ENCODE measurements at regions not wholly inside any gene's neighbourhood (a gene's known extent, or its start where the extent isn't known, plus 50 kb on each side); places are given as distances from the start of the nearest gene placed in this dataset.

DNA sequence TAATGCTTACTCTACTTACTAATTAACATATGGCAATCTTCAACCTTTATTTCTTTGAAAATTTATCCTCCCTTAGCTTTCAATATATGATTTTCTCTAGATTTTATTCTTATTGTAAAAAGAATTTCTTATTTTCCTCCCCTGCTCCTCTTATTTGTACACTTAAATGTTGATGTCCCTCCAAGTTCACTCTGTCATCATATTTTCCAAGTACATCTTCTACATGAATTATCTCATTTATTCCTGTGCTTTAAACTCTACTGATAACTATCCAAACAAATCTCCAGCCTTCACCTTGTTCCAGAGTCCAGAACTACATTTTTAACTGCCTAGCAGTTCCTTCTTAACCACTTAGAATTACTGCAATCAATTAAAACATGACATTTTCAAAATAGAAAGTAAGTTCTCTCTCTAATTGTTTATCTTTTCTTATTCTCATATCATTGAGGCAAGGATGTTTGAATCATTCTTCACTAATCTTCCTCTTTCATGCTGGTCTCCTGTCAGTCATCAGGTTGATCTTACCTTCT, 261.6 kb upstream of the FAR2 start:
- DNase-seq = no peak

DNA sequence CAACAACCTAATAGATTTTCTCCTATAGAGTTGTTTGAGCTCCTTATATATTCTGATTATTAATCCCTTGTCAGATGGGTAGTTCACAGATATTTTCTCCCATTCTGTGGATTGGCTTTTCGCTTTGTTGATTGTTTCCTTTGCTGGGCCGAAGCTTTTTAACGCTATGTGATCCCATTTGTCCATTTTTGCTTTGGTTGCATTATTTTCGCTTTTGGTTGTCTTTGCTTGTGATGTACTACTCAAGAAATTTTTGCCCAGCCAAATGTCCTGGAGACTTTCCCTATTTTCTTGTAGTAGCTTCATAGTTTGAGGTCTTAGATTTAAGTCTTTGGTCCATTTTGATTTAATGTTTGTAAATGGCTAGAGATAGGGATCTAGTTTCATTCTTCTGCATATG, 258.4 kb upstream of the FAR2 start:
- no peak for DNase-seq

DNA sequence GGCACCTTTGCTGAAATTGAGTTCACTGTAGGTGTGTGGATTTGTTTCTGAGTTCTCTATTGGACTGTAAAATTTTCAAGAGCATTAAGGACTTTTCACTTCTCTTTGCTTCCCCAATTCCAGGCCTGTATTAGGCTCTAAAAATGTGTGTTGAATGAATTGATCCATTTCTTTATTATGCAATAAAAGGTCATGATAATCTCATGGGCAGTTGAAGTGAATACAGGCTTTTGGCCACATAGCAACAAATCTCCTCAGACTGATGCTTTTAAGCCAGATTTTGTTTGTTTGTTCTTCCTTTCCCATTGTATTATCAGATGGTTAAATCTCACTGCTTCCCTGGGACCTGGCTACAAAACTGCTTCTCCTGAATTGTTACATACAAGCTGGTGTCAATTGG, 258.0 kb upstream of the FAR2 start:
- no peak for DNase-seq

DNA sequence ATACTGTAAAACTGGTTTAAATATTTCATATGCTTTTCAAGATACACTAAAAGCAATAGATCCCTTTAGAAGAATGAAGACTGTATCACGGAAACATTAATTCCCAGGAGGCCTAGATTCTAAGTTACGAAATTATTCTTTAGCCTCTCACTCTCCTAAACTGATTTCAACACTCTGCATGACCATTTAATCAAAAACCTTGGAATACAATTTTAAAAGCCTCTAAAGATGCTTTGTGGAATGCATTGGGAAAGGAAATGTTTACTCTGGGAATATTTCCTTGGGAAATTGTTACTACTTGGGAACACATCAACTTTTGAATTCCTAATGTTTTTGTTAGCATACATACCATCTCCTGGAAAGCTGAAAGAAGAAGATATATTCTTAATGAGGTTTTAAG, 255.7 kb upstream of the FAR2 start:
- no peak for DNase-seq

DNA sequence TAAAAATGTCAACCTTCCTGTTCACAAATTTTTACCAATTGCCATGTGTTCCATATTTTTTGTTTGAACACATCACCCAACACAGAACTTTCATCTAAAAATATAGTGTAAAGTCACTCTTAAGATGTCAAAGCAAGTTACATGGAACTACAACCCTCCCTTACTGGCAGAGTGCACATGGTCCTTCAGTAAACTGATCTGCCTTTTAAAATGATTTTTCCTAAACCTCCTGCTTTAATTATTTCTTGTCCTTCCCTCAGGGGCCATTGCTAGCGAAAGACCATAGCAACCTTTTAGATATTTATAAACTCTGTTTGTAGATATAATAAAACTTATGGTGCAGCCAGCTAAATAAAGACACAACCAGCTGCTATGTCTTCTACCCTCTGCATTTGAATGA, 255.2 kb upstream of the FAR2 start:
- no peak for DNase-seq

DNA sequence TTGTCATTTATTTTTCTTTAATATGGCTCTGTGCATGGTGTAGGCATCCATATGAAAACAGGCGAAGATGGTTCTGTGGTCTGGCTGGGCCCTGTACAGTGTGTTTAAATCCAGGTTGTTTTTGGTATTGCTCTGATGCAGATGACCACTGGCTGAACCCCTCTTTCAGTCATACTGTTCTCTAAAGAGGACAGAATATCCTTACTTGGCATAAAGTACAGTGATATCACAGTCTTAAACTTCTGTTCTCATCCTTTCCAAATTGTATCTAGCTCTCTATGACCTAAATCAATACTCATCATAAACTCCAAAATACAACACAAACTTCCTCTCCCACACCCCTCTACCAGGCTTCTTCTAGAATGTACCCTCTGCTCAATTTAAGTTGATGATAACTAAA, 252.7 kb upstream of the FAR2 start:
- DNase-seq = no peak

DNA sequence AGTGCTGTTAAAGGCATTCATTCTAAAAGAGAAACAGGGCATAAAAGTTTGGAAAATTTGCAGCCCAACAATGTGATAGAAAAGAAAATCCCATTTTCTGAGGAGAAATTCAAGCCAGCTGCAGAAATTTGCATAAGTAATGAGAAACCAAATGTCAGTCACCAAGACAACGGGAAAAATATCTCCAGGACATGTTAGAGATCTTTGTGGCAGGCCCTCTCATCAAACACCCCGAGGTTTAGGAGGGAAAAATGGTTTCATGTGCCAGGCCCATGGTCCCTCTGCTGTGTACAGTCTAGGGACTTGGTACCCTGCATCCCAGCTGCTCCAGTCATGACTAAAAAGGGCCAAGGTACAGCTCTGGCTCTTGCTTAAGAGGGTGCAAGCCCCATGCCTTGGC, 251.0 kb upstream of the FAR2 start:
- no peak for DNase-seq

DNA sequence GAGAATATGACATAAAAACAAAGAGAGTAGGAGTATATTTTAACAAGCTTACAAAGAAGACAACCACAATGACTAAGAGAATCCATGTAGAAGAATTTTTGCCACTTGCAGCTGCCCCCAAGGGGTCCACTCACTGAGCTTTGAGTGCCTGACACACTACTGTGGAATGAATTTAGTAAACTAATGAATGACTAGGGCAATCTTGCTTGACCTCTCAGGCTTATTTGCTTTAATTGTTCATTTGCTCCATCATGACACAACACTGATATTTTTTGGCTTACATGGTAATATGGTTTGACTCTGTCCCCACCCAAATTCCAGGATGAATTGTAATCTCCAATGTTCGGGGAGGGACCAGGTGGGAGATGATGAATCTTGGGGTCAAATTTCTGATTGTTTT, 249.1 kb upstream of the FAR2 start:
- DNase-seq = no peak

DNA sequence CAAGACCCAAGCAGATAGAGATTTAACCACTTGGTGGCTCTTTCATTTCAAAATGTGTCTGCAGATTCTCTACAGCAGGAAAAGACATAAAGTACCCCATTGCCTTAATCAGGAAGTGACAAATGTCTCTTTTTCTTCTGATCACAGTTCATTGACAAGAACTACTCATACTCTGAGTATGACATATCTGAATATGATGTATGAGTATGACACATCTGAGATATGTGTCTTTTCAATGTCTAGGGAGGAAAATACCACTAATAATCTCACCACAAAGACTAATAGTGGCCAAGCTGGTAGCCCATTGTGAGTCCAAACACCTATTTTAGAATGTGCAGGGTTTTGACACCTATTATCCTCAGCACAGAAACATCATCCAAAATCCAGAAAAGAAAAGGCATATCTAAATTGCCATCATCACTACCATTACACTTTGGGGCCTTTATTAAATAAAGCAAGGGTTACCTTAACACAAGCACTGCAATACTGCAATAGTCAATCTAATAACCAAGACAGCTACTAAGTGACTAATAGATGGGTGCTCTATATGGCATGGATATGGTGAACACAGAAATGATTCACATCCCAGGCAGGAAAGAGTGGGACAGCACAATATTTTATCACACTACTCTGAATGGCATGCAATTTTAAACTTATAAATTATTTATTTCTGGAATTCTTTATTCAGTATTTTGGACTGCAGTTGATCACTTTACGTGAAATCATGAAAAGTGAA, 243.7 kb upstream of the FAR2 start:
- no peak for DNase-seq

DNA sequence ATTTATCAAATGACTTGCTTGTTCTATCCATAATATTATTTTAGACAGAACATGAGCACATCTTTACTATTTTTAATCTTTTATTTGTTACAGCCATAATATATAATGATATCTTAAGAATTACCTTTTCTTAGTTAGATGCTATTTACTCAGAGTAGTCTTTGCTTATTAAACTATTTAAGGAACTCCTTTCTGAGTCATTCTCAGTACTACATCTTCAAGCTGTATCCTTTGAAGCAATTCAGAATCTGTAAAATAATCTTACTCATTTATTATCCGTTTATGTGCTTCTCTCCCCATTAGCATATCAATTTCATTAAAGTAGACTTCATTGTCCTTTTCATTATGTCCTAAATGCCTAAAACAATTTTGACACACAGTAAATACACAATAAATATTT, 240.4 kb upstream of the FAR2 start:
- DNase-seq = no peak

DNA sequence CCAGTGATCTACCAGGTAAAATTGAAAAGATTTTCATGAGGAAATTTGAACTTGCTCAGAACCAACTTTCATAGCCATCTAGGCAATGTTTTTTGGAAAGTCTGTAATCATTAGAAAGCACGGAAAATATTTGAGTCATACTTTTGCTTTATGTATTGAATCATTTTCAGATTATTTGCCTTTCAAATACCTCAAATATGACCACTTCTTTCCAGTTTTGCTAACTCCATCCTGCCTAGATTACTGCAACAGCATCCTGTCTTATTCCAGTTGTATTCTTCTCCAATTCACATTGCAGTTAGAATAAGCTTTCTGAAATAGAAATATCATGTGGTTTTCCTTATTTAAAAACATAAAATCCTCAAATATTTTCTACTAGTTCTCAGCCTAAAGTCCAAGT, 239.8 kb upstream of the FAR2 start:
- DNase-seq = no peak

DNA sequence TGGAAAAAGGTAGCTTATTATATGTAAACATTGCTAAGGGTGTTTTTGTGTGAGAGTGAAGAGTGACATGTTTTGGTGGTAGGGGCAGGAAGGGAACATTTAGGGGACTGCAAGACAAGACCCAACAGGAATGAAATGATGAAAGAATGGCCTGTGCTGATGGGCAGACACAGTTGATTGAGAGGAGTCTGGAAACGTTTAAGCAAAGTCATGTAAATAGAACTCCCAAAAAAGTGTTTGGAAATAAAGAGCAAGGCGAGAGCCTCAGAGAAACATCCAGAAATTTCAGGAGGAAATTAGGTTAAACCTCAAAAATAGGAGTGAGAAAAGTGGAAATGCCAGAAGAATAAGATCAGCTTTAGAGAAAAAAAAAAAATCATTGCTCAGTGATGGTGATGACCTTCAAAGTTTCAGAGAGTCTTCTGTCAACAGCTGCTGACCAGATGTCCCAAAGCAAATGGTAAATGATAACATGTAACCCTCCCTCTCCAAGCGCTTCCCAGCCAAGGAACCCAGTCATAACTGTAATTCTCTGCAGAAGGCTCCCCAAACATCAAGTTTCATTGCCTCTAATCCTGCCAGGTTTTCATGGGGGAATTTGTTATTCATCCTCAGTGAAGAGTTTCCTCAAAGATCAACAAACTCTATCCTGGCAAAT, 223.2 kb upstream of the FAR2 start:
- no peak for DNase-seq

DNA sequence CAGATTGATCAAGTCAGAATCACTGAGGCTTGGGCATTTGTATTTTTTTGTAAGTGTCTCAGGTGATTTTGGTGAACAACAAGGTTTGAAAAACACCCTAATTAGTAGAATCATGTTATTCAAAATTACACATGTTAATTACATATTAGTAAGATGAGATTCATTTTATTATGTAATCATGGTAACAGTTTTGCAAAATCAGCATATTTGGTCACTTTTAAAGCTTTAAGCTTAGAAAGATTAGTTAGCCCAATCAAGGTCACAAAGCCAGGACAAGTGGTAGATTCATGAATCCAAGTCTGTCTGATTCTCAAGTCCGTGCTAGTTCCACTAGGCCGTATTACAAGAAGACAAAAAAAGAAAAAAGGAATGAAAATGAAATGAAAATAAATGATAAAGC, 218.4 kb upstream of the FAR2 start:
- no peak for DNase-seq

DNA sequence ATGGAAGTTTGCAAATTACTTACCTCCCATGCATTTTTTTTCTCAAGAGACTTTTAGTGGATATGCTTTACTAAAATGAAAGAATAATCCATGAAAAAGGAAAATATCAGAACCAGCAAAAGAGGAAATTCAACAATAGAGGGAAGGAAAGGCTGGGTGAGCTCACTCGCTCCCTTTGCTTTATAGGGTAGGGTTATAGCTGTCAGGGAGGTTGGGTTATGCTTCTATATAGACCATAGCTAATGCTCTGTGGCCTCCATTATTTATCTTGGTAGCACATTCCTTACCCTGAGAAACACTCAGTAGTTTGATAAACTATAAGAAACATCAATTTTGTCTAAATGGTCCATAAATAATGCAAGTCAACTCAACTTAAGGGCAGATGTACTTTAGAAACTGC, 215.9 kb upstream of the FAR2 start:
- no peak for DNase-seq

DNA sequence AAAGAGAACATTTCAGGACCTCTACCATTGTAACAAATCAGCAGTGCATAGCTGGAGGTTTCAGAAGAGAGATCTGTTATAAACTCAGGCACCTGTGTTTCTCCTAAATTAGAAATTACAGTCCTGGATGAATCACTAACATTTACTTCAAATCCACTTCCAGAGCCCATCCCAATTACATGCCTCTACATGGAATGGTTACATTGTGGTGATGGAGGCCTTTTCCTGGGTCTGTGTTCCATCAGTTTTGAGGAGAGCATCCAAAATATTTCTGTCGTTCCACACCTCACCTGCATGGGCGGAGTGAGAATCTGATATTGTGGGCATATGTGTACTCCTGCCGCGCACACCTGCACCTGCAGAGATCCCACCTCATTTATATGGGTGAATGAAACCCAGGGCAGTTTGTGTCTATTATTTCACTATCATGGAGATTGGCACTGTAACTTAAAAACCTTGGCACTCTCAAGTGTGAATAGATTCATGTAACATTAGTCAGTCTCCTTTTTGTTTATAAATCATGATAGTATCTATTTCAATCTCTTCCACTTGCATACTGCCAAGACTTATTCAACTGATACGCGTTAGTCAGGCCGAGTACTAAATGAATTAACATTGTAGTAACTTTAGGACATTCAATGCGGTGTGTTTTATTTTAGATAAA, 215.1 kb upstream of the FAR2 start:
- no peak for DNase-seq

DNA sequence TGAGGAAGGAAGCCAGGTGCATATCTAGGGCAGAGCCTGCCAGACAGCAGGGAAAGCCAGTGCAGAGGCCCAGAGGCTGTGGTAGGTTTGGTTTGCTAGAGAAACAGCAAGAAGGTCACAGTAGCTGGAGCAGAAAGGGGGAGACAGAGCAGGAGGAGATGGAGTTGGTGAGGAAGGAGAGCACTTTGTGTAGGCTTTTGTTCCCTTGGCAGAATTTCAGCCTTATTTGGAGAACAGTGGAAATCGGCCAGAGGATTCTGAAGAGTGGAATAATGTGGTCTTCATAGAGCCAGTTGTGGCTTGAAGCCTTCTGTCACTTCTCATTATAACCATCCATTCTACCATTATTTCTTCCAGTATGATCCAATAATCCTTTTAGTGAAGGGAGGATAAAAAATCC, 212.9 kb upstream of the FAR2 start:
- no peak for DNase-seq

DNA sequence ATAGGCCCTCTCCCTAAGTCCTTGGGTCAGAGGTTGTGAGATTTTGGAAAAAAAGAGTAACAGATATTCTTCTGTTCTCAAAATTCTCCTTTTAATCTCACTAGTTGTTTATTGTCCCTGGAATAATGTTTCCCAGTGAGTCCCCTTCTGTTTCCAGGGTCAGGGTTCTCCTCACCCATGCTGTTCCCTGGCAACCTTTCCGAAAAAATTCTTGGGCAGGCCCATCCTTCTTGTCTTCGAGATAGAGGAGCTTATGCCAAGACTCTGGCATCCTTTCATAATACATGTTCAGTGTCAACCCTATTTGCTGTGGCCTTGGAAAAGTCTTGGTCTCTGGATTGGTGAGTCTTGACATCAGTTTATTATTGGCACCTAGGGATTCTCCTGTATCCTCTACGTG, 212.4 kb upstream of the FAR2 start:
- no peak for DNase-seq

DNA sequence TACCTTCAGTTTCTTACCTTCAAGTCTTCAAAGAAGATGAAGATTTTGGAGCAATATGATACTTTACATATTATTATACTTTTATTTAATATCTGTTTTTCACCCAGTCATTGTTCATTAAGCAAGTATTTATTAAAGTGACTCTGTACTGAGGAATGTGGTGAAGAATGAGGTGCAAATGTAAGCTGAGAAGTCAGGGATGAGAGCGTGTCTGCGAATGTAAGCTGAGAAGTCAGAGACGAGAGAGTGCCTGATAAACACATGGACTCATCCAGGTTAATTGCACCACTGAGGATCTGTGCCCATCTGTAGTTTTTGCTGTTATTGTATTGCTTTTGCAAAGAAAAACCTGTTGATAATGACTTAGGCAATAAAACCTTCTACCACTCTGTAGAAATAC, 211.9 kb upstream of the FAR2 start:
- DNase-seq = no peak

DNA sequence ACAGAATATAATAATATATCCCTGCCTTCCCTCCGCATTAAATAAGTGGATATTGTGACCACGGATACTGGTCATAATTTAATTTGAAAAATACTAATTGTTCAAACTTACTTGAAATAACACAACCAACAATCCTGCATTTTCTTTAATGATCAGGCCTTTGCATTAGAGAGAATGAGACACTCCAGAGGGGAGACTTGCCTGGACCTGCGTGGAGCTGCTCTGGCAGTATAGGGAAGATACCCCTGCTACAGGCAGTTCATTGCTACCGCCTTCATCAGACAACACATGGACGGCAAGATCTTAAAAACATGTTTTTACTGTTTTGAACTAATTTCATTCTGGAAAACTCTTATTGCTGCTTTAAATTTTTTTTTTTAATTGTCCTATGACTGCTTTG, 211.0 kb upstream of the FAR2 start:
- DNase-seq = no peak

DNA sequence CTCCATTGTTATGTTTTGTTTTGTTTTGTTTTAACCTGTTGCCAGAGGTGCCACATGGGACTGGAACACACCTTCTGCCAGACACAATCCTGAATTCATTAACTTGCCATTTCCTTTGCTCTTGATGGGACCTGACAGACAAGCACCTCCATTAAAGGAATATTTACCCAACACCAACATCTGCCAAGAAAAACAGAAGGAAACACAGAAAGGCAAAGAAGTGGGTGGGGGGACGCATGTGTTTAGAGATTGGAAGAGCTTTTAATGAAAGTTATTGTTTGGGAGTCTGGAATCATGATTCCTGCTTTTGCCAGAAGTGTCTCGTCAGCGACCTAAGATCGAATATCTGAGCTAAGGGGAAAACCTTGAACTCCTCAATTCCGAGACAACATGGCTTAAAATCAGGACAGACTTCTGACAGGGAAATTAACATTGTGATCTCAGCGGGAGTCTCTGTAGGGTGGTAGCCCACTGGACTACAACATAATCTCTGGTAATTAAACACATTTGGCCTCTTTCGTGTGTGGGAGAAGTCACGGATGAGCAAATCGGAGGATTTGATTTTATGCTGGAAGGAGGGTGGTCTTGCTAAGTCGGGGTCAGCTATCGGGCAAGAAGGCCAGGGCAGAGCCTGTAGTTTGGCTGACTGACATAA, 210.4 kb upstream of the FAR2 start:
- no peak for DNase-seq

DNA sequence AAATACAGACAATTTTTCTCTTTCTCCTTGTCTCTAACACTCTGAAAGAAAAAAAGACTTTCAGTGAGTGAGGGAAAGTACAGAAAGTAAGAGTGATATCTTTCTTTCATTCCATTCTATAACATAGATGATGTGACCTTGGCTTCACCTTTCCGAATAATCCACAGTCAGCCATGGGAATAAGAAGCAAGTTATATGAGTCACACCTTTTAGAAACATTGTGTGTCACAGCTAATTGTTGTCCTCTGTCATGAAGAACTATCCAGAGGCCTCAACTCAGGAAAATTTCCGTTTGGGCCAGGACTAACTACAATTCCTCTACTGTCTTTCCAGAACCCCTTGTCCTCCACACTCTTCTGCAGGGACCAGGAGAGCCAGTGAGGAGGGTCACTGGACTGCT, 209.7 kb upstream of the FAR2 start:
- no peak for DNase-seq

DNA sequence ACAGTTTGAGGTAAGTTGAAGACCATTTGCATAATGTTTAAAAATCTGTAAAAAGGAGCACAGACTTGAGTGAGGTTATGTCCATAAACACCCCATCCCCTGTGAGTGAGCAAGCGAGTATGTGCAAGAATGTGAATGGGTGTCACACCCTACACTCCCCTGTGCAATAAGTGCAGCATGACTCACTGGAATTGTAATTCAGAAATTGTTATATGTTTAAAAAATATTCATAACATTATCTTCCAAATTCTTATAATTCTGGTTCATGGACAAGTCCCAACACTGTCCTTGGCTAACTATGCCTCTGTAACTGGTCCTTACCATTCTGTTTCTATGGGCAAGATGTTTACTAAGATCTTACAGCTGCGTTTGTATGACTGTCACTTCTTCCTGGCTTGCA, 207.8 kb upstream of the FAR2 start:
- DNase-seq = no peak

DNA sequence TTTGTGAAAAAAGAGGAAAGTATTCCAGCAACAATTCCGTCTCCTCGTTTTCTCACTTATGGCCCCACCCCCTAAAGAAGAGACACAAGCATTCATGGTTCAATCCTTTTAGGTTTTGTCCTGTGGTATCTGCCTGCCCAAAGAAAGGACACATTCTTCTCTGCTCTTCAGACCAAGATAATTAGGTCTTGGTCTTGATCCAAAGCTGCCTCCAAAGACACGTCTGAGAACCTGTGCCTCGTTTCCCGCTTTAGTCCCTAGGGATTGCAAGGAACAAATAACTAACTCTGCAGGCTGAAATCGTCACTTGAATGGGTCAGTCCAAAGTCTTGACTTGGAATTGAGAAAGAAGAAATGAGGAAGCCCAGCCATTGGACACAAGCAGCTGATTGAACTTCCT, 202.7 kb upstream of the FAR2 start:
- no peak for DNase-seq

DNA sequence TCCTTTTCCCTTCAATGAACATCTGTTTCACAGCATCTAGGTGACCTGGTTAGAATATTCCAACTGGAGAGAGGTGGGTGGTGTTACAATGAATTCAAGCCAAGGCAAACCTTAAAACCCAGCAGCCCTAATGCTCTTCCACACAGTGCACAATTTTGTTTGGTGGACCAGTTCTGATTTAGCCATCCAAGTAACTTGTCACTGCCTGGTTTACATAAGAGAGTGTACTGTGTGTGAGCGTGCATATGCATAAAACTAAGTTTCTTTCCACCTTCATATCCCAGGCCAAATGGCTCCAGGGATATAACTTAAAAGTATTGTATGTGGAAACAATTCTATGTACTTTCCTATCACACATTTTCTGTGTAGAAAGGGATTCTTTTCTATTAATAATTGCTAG, 200.4 kb upstream of the FAR2 start:
- no peak for DNase-seq
